Osteocyte (in vitro differentiated cells): ENCODE measurements at regions not wholly inside any gene's neighbourhood (a gene's known extent, or its start where the extent isn't known, plus 50 kb on each side); places are given as distances from the start of the nearest gene placed in this dataset.

Source experiments
- DNase-seq: peaks from one replicate; pipeline ENCODE4 v3.0.0; 2021; ENCODE audit warnings: mixed read lengths; ENCODE audit not compliant: unreplicated experiment; ENCODE audit errors: extremely low spot score
- H3K27ac Mint-ChIP-seq: one replicate; pipeline ENCODE4 v1.8.0; 2021; ENCODE audit warnings: mild to moderate bottlenecking, mixed read lengths; ENCODE audit not compliant: unreplicated experiment
- H3K27me3 Mint-ChIP-seq: one replicate; pipeline ENCODE4 v1.8.0; 2021; ENCODE audit warnings: mixed read lengths; ENCODE audit not compliant: unreplicated experiment
- H3K36me3 Mint-ChIP-seq: one replicate; pipeline ENCODE4 v1.8.0; 2021; ENCODE audit warnings: mixed read lengths; ENCODE audit not compliant: unreplicated experiment
- H3K4me1 Mint-ChIP-seq: one replicate; pipeline ENCODE4 v1.8.0; 2021; ENCODE audit warnings: mixed read lengths; ENCODE audit not compliant: unreplicated experiment
- H3K4me3 Mint-ChIP-seq: one replicate; pipeline ENCODE4 v1.8.0; 2021; ENCODE audit warnings: mild to moderate bottlenecking, moderate library complexity, mixed read lengths; ENCODE audit not compliant: unreplicated experiment
- H3K9me3 Mint-ChIP-seq: one replicate; pipeline ENCODE4 v1.8.0; 2021; ENCODE audit warnings: mixed read lengths; ENCODE audit not compliant: unreplicated experiment
- CTCF ChIP-seq: fragments of 200-600 bp; sonication (generic); IDR thresholded peaks from 2 replicates; pipeline ENCODE4 v1.5.0; 2021; ENCODE audit warnings: antibody characterized with exemption, mild to moderate bottlenecking, moderate library complexity

GRCh38 chr5:38184627-38185026 lies 73.7 kb upstream of the EGFLAM start:
- Mint-ChIP-seq H3K4me3 (no peak overlapping the region), H3K27ac (no peak overlapping the region), H3K27me3 (peaks cover 26% of the 10 kb centered on the region), H3K4me1 (no peaks in the 10 kb centered on the region), H3K36me3 (no peaks in the 10 kb centered on the region), H3K9me3 (no peaks in the 10 kb centered on the region)
- no peak for DNase-seq
- TF ChIP-seq CTCF: no peak

GRCh38 chr5:38182991-38183390 lies 75.4 kb upstream of the EGFLAM start:
- Mint-ChIP-seq H3K27me3 (peaks cover 27% of the 10 kb centered on the region), H3K9me3 (no peaks in the 10 kb centered on the region), H3K4me3 (no peak overlapping the region), H3K36me3 (no peaks in the 10 kb centered on the region), H3K27ac (no peak overlapping the region), H3K4me1 (no peaks in the 10 kb centered on the region)
- DNase-seq: no peak
- TF ChIP-seq CTCF: no peak

GRCh38 chr5:38168029-38168428 lies 90.3 kb upstream of the EGFLAM start:
- Mint-ChIP-seq H3K27me3 (peaks cover 5% of the 10 kb centered on the region), H3K36me3 (no peaks in the 10 kb centered on the region), H3K4me1 (no peaks in the 10 kb centered on the region), H3K9me3 (no peaks in the 10 kb centered on the region), H3K4me3 (no peak overlapping the region), H3K27ac (no peak overlapping the region)
- no peak for TF ChIP-seq CTCF
- DNase-seq: no peak

GRCh38 chr5:38167562-38167996 lies 90.8 kb upstream of the EGFLAM start:
- DNase-seq: no peak
- Mint-ChIP-seq H3K27ac (no peak overlapping the region), H3K9me3 (no peaks in the 10 kb centered on the region), H3K4me3 (no peak overlapping the region), H3K4me1 (no peaks in the 10 kb centered on the region), H3K27me3 (peaks cover 5% of the 10 kb centered on the region), H3K36me3 (no peaks in the 10 kb centered on the region)
- TF ChIP-seq CTCF: no peak

GRCh38 chr5:38166832-38167231 lies 91.5 kb upstream of the EGFLAM start:
- TF ChIP-seq CTCF: no peak
- no peak overlapping the region for H3K4me3 Mint-ChIP-seq
- peaks cover 5% of the 10 kb centered on the region for H3K27me3 Mint-ChIP-seq
- H3K27ac Mint-ChIP-seq: no peak overlapping the region
- H3K9me3 Mint-ChIP-seq: no peaks in the 10 kb centered on the region
- H3K4me1 Mint-ChIP-seq: no peaks in the 10 kb centered on the region
- no peaks in the 10 kb centered on the region for H3K36me3 Mint-ChIP-seq
- no peak for DNase-seq
